ENCODE measurements at regions not wholly inside any gene's neighbourhood (a gene's known extent, or its start where the extent isn't known, plus 50 kb on each side); places are given as distances from the start of the nearest gene placed in this dataset.

DNA sequence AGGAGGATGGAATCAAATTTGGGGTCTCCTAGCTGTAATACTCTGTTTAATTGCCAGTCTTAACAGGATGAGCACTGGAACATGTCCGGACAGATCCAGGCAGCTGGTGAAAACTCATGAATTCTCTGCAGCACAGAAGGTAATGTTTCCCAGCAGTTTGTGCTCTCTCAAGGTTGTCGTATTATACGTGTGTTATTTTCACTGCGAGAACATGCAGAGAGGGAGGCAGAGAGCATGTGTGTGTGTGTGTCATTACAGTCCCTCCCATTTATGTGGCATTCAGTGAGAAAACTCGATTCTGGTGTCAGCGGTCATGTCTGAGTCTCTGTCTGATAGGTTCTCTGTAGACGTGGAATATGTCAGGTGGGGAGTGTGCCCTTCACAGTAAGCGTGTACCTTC is 150.2 kb upstream of the POU3F3 start:
- TF ChIP-seq, protein P1, sequence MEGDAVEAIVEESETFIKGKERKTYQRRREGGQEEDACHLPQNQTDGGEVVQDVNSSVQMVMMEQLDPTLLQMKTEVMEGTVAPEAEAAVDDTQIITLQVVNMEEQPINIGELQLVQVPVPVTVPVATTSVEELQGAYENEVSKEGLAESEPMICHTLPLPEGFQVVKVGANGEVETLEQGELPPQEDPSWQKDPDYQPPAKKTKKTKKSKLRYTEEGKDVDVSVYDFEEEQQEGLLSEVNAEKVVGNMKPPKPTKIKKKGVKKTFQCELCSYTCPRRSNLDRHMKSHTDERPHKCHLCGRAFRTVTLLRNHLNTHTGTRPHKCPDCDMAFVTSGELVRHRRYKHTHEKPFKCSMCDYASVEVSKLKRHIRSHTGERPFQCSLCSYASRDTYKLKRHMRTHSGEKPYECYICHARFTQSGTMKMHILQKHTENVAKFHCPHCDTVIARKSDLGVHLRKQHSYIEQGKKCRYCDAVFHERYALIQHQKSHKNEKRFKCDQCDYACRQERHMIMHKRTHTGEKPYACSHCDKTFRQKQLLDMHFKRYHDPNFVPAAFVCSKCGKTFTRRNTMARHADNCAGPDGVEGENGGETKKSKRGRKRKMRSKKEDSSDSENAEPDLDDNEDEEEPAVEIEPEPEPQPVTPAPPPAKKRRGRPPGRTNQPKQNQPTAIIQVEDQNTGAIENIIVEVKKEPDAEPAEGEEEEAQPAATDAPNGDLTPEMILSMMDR (IDR thresholded peaks at IDR 0.05; ENCODE audit: borderline replicate concordance, extremely low read depth, low read length, poor library complexity, severe bottlenecking), result no peak
- TF ChIP-seq EZH2 (IDR thresholded peaks at IDR 0.05; ENCODE audit: borderline replicate concordance, low read depth, low read length, severe bottlenecking), result no peak
